ENCODE measurements at regions not wholly inside any gene's neighbourhood (a gene's known extent, or its start where the extent isn't known, plus 50 kb on each side); places are given as distances from the start of the nearest gene placed in this dataset.
"Not testable (repeated sequence)": the region's sequence is repeated elsewhere in the genome, so short reads cannot be mapped to it uniquely, and the experiment has no call there.

- Mint-ChIP-seq H3K4me1 (peaks cover 17% of the 10 kb centered on the region), H3K4me3 (no peak overlapping the region), H3K36me3 (ENCODE audit: low read depth) (peaks cover under 1% of the 10 kb centered on the region), H3K9me3 (peaks cover 7% of the 10 kb centered on the region), H3K27ac (no peak overlapping the region), H3K27me3 (no peaks in the 10 kb centered on the region)
- no peak for DNase-seq
- CTCF ChIA-PET, result no interaction called here
- POLR2A ChIA-PET, result no interaction called here
Measured at GRCh38 chr3:30474371-30474770, 132.0 kb upstream of the TGFBR2 start.

GRCh38 chr3:30475038-30475808 lies 131.2 kb upstream of the TGFBR2 start:
- DNase-seq, result no peak
- Mint-ChIP-seq H3K4me3 (no peak overlapping the region), H3K9me3 (peaks cover 12% of the 10 kb centered on the region), H3K36me3 (ENCODE audit: low read depth) (peaks cover 5% of the 10 kb centered on the region), H3K27ac (no peak overlapping the region), H3K27me3 (no peaks in the 10 kb centered on the region), H3K4me1 (peaks cover 17% of the 10 kb centered on the region)
- CTCF ChIA-PET, result no interaction called here
- POLR2A ChIA-PET, result no interaction called here

GRCh38 chr3:30475809-30476178 lies 130.6 kb upstream of the TGFBR2 start:
- peaks cover 17% of the 10 kb centered on the region for H3K4me1 Mint-ChIP-seq
- H3K4me3 Mint-ChIP-seq, result no peak overlapping the region
- peaks cover 5% of the 10 kb centered on the region for H3K36me3 Mint-ChIP-seq (ENCODE audit: low read depth)
- H3K27me3 Mint-ChIP-seq, result no peaks in the 10 kb centered on the region
- ChIA-PET POLR2A (no interaction called here), CTCF (no interaction called here)
- no peak for DNase-seq
- peaks cover 12% of the 10 kb centered on the region for H3K9me3 Mint-ChIP-seq
- H3K27ac Mint-ChIP-seq, result no peak overlapping the region

- peaks cover 17% of the 10 kb centered on the region for H3K4me1 Mint-ChIP-seq
- no peak overlapping the region for H3K27ac Mint-ChIP-seq
- H3K4me3 Mint-ChIP-seq, result no peak overlapping the region
Measured at GRCh38 chr3:30476368-30477084, 129.9 kb upstream of the TGFBR2 start.

GRCh38 chr3:30477149-30477921 lies 129.1 kb upstream of the TGFBR2 start:
- peaks cover 16% of the 10 kb centered on the region for H3K9me3 Mint-ChIP-seq
- no peak for DNase-seq
- CTCF ChIA-PET, result no interaction called here
- POLR2A ChIA-PET, result no interaction called here
- peaks cover 5% of the 10 kb centered on the region for H3K36me3 Mint-ChIP-seq (ENCODE audit: low read depth)
- H3K4me1 Mint-ChIP-seq, result peaks cover 17% of the 10 kb centered on the region
- no peak overlapping the region for H3K4me3 Mint-ChIP-seq
- no peaks in the 10 kb centered on the region for H3K27me3 Mint-ChIP-seq
- no peak overlapping the region for H3K27ac Mint-ChIP-seq

More at GRCh38 chr3:30476368-30477084, 129.9 kb upstream of the TGFBR2 start:
- no peak for DNase-seq
- H3K27me3 Mint-ChIP-seq, result no peaks in the 10 kb centered on the region
- H3K9me3 Mint-ChIP-seq, result peaks cover 16% of the 10 kb centered on the region
- ChIA-PET CTCF (no interaction called here), POLR2A (no interaction called here)
- peaks cover 5% of the 10 kb centered on the region for H3K36me3 Mint-ChIP-seq (ENCODE audit: low read depth)

GRCh38 chr3:30479737-30480136 lies 126.7 kb upstream of the TGFBR2 start:
- peaks cover 10% of the 10 kb centered on the region for H3K9me3 Mint-ChIP-seq
- DNase-seq; H3K27ac Mint-ChIP-seq; POLR2A ChIA-PET; H3K4me3 Mint-ChIP-seq; CTCF ChIA-PET; H3K36me3 Mint-ChIP-seq (ENCODE audit: low read depth); H3K27me3 Mint-ChIP-seq: not testable (repeated sequence)
- peaks cover 16% of the 10 kb centered on the region for H3K4me1 Mint-ChIP-seq

- Mint-ChIP-seq H3K9me3 (peaks cover 10% of the 10 kb centered on the region), H3K4me1 (peaks cover 13% of the 10 kb centered on the region)
- H3K36me3 Mint-ChIP-seq (ENCODE audit: low read depth); DNase-seq; POLR2A ChIA-PET; H3K27me3 Mint-ChIP-seq; H3K27ac Mint-ChIP-seq; H3K4me3 Mint-ChIP-seq: not testable (repeated sequence)
- CTCF ChIA-PET, result interaction anchor here (1.3 kb wide), 1 partner anchor 281 kb away, joined by 3 read pairs; no protein-coding TSS in a partner anchor
Measured at GRCh38 chr3:30480156-30480555, 126.2 kb upstream of the TGFBR2 start.

- POLR2A ChIA-PET, result no interaction called here
Measured at GRCh38 chr3:30480587-30480986, 125.8 kb upstream of the TGFBR2 start.

GRCh38 chr3:30481241-30481640 lies 125.2 kb upstream of the TGFBR2 start:
- POLR2A ChIA-PET, result no interaction called here
- DNase-seq, result no peak
- Mint-ChIP-seq H3K36me3 (ENCODE audit: low read depth) (peaks cover 5% of the 10 kb centered on the region), H3K4me3 (no peak overlapping the region), H3K9me3 (peaks cover 10% of the 10 kb centered on the region), H3K4me1 (peaks cover 9% of the 10 kb centered on the region), H3K27me3 (no peaks in the 10 kb centered on the region), H3K27ac (no peak overlapping the region)
- CTCF ChIA-PET, result interaction anchor here (1.3 kb wide), 1 partner anchor 282 kb away, joined by 3 read pairs; no protein-coding TSS in a partner anchor

More at GRCh38 chr3:30480587-30480986, 125.8 kb upstream of the TGFBR2 start:
- Mint-ChIP-seq H3K4me3 (no peak overlapping the region), H3K9me3 (peaks cover 10% of the 10 kb centered on the region), H3K36me3 (ENCODE audit: low read depth) (peaks cover 5% of the 10 kb centered on the region), H3K27ac (no peak overlapping the region), H3K4me1 (peaks cover 9% of the 10 kb centered on the region), H3K27me3 (no peaks in the 10 kb centered on the region)
- CTCF ChIA-PET, result interaction anchor here (1.3 kb wide), 1 partner anchor 281 kb away, joined by 3 read pairs; no protein-coding TSS in a partner anchor
- no peak for DNase-seq

GRCh38 chr3:30484229-30484628 lies 122.2 kb upstream of the TGFBR2 start:
- DNase-seq, H3K27me3 Mint-ChIP-seq, H3K4me3 Mint-ChIP-seq, POLR2A ChIA-PET, H3K27ac Mint-ChIP-seq, H3K4me1 Mint-ChIP-seq, CTCF ChIA-PET: not testable (repeated sequence)
- Mint-ChIP-seq H3K36me3 (ENCODE audit: low read depth) (peaks cover 10% of the 10 kb centered on the region), H3K9me3 (peaks cover 23% of the 10 kb centered on the region)

GRCh38 chr3:30486368-30486767 lies 120.0 kb upstream of the TGFBR2 start:
- no peak overlapping the region for H3K4me3 Mint-ChIP-seq
- DNase-seq, result no peak
- H3K9me3 Mint-ChIP-seq, result peaks cover 18% of the 10 kb centered on the region
- H3K27ac Mint-ChIP-seq, result no peak overlapping the region
- H3K27me3 Mint-ChIP-seq, result no peaks in the 10 kb centered on the region
- CTCF ChIA-PET, result interaction anchor here (1.2 kb wide), 1 partner anchor 207 kb away, joined by 3 read pairs; no protein-coding TSS in a partner anchor
- H3K4me1 Mint-ChIP-seq, result no peaks in the 10 kb centered on the region
- POLR2A ChIA-PET, result no interaction called here
- H3K36me3 Mint-ChIP-seq (ENCODE audit: low read depth), result peaks cover 9% of the 10 kb centered on the region

GRCh38 chr3:30488070-30488756 lies 118.2 kb upstream of the TGFBR2 start:
- Mint-ChIP-seq H3K4me1 (no peaks in the 10 kb centered on the region), H3K27ac (no peak overlapping the region), H3K27me3 (peaks cover under 1% of the 10 kb centered on the region), H3K36me3 (ENCODE audit: low read depth) (peaks cover 9% of the 10 kb centered on the region), H3K9me3 (peaks cover 18% of the 10 kb centered on the region), H3K4me3 (no peak overlapping the region)
- ChIA-PET POLR2A (no interaction called here), CTCF (no interaction called here)
- no peak for DNase-seq
